GM19467 (cell line): ENCODE measurements at regions not wholly inside any gene's neighbourhood (a gene's known extent, or its start where the extent isn't known, plus 50 kb on each side); places are given as distances from the start of the nearest gene placed in this dataset.

Experiments
- ATAC-seq: cut with Tn5 transposase; IDR thresholded peaks from one replicate; pipeline ENCODE4 v1.9.1; 2021; ENCODE audit warnings: mild to moderate bottlenecking, moderate library complexity; ENCODE audit not compliant: unreplicated experiment

- no peak for ATAC-seq
Observed at GRCh38 chr6:170049641-170050561, 241.0 kb downstream of the DLL1 start.

GRCh38 chr6:170048615-170049256 lies 242.1 kb downstream of the DLL1 start:
- no peak for ATAC-seq

GRCh38 chr6:170047823-170048222 lies 243.1 kb downstream of the DLL1 start:
- ATAC-seq, result no peak

- ATAC-seq, result no peak
Observed at GRCh38 chr6:170046791-170047626, 243.9 kb downstream of the DLL1 start.

- no peak for ATAC-seq
Observed at GRCh38 chr6:170045981-170046667, 244.8 kb downstream of the DLL1 start.

GRCh38 chr6:170045563-170045960 lies 245.3 kb downstream of the DLL1 start:
- ATAC-seq, result no peak

GRCh38 chr6:170044836-170045562 lies 245.9 kb downstream of the DLL1 start:
- ATAC-seq, result no peak

- no peak for ATAC-seq
Observed at GRCh38 chr6:170043881-170044790, 246.7 kb downstream of the DLL1 start.

- ATAC-seq, result no peak
Observed at GRCh38 chr6:170043150-170043819, 247.6 kb downstream of the DLL1 start.

GRCh38 chr6:170042596-170043118 lies 248.2 kb downstream of the DLL1 start:
- no peak for ATAC-seq

- ATAC-seq, result no peak
Observed at GRCh38 chr6:170042123-170042522, 248.8 kb downstream of the DLL1 start.

- ATAC-seq, result no peak
Observed at GRCh38 chr6:170041526-170041925, 249.4 kb downstream of the DLL1 start.

GRCh38 chr6:170040906-170041305 lies 250.0 kb downstream of the DLL1 start:
- ATAC-seq, result no peak

- ATAC-seq, result no peak
Observed at GRCh38 chr6:170040115-170040500, 250.8 kb downstream of the DLL1 start.

- no peak for ATAC-seq
Observed at GRCh38 chr6:170039156-170040114, 251.4 kb downstream of the DLL1 start.

GRCh38 chr6:170038708-170039107 lies 252.2 kb downstream of the DLL1 start:
- no peak for ATAC-seq

- no peak for ATAC-seq
Observed at GRCh38 chr6:170038251-170038650, 252.6 kb downstream of the DLL1 start.
